PFSK-1 (cell line): ENCODE measurements at regions not wholly inside any gene's neighbourhood (a gene's known extent, or its start where the extent isn't known, plus 50 kb on each side); places are given as distances from the start of the nearest gene placed in this dataset.

Experiments
- POLR2AphosphoS5 ChIP-seq: IDR thresholded peaks from 2 replicates; pipeline ENCODE4 v1.6.1; 2012; ENCODE audit warnings: low read depth, mild to moderate bottlenecking, control low read depth, low read length, moderate library complexity
- REST ChIP-seq, 2 experiments: IDR thresholded peaks; 2 replicates each; pipeline versions ENCODE4 v1.6.1 to v1.8.0; 2011 to 2012; ENCODE audit warnings: low read depth in 2 of 2, low read length in 2 of 2, control low read depth in 1 of 2, inconsistent platforms in 1 of 2, mild to moderate bottlenecking in 1 of 2, moderate library complexity in 1 of 2; ENCODE audit not compliant: insufficient read depth in 1 of 2
- SIN3A ChIP-seq: IDR thresholded peaks from 2 replicates; pipeline ENCODE4 v1.6.1; 2012; ENCODE audit warnings: mild to moderate bottlenecking, low read length, moderate library complexity, borderline replicate concordance; ENCODE audit not compliant: insufficient read depth
- TAF1 ChIP-seq: IDR thresholded peaks from 2 replicates; pipeline ENCODE4 v1.6.1; 2012; ENCODE audit warnings: low read length, control low read depth, borderline replicate concordance; ENCODE audit not compliant: insufficient read depth

- TF ChIP-seq REST (IDR thresholded peaks at IDR 0.05; ENCODE audit: insufficient read depth in 1 of 2, low read depth in 2 of 2, low read length in 2 of 2) (no peak), TAF1 (no peak), POLR2AphosphoS5 (no peak), SIN3A (no peak)
Observed at GRCh38 chr3:31482493-31483200, 50.1 kb upstream of the STT3B start.
